PC-3 (cell line): ENCODE measurements at regions not wholly inside any gene's neighbourhood (a gene's known extent, or its start where the extent isn't known, plus 50 kb on each side); places are given as distances from the start of the nearest gene placed in this dataset.

Experiments used
- ATAC-seq: fragments of 200-7000 bp; cut with Tn5 transposase; 2 replicates; pipeline ENCODE4 v1.9.1; 2020; ENCODE audit warnings: mild to moderate bottlenecking, moderate library complexity
- BruUV-seq: library from RNA; stranded (reverse); fragments of 400-500 nt; replicated peaks from 2 replicates; lab custom pipeline; 2021; lab: Mats Ljungman, UMichigan
- CTCF ChIA-PET: fragments of 300-600 bp; sonication (Branson Sonifier 250); formaldehyde crosslinking; loops from one replicate; lab custom pipeline; 2022; ENCODE audit warnings: antibody characterized with exemption; lab: Charles Lee
- POLR2A ChIA-PET: fragments of 300-600 bp; sonication (Branson Sonifier 250); formaldehyde crosslinking; loops from one replicate; lab custom pipeline; 2022; ENCODE audit warnings: antibody characterized with exemption; ENCODE audit not compliant: unreplicated experiment; lab: Charles Lee
- DNase-seq: peaks from one replicate; pipeline ENCODE4 v3.0.0-alpha.2; 2015
- H2AFZ ChIP-seq: fragments of 300-600 bp; sonication (generic); 2 replicates; pipeline ENCODE4 v1.6.0; 2016; ENCODE audit warnings: antibody characterized with exemption, low read length
- H3F3A ChIP-seq: fragments of 300-600 bp; sonication (generic); one replicate; pipeline ENCODE4 v1.6.0; 2017; ENCODE audit warnings: antibody characterized with exemption, low read length, control low read depth, mild to moderate bottlenecking; ENCODE audit not compliant: unreplicated experiment
- H3K27ac ChIP-seq: fragments of 300-600 bp; sonication (generic); 2 replicates; pipeline ENCODE4 v1.5.1; 2016; ENCODE audit warnings: mild to moderate bottlenecking, low read length
- H3K27me3 ChIP-seq: fragments of 300-600 bp; sonication (generic); 2 replicates; pipeline ENCODE4 v1.6.1; 2016; ENCODE audit warnings: low read length, mixed read lengths
- H3K36me3 ChIP-seq: fragments of 300-600 bp; sonication (generic); 2 replicates; pipeline ENCODE4 v1.6.1; 2016; ENCODE audit warnings: low read depth, mixed run types, low read length, mixed read lengths
- H3K4me1 ChIP-seq: fragments of 300-600 bp; sonication (generic); 2 replicates; pipeline ENCODE4 v1.5.1; 2016; ENCODE audit warnings: low read length; ENCODE audit not compliant: insufficient read depth
- H3K4me2 ChIP-seq: fragments of 300-600 bp; sonication (generic); 2 replicates; pipeline ENCODE4 v1.6.0; 2016; ENCODE audit warnings: low read length
- H3K4me3 ChIP-seq: fragments of 300-600 bp; sonication (generic); 2 replicates; pipeline ENCODE4 v1.5.1; 2016; ENCODE audit warnings: mild to moderate bottlenecking, low read length, mixed read lengths
- H3K79me2 ChIP-seq: fragments of 300-600 bp; sonication (generic); 2 replicates; pipeline ENCODE4 v1.6.1; 2017; ENCODE audit warnings: low read length, mixed read lengths
- H3K9ac ChIP-seq: fragments of 300-600 bp; sonication (generic); 2 replicates; pipeline ENCODE4 v1.6.0; 2016; ENCODE audit warnings: mild to moderate bottlenecking, low read length
- H3K9me2 ChIP-seq: fragments of 300-600 bp; sonication (generic); replicated peaks from 2 replicates; pipeline ENCODE4 v1.6.1; 2016; ENCODE audit warnings: mixed run types, low read length, mixed read lengths
- H3K9me3 ChIP-seq: fragments of 300-600 bp; sonication (generic); 2 replicates; pipeline ENCODE4 v1.6.1; 2016; ENCODE audit warnings: low read length, mixed read lengths
- H4K20me1 ChIP-seq: fragments of 300-600 bp; sonication (generic); 2 replicates; pipeline ENCODE4 v1.6.1; 2016; ENCODE audit warnings: low read length, mixed read lengths
- EZH2 ChIP-seq: fragments of 300-600 bp; sonication (generic); IDR thresholded peaks from one replicate; pipeline ENCODE4 v1.6.1; 2017; ENCODE audit warnings: antibody characterized with exemption, mild to moderate bottlenecking, low read length; ENCODE audit not compliant: unreplicated experiment
- EZH2phosphoT487 ChIP-seq: fragments of 300-600 bp; sonication (generic); IDR thresholded peaks from 2 replicates; pipeline ENCODE4 v1.6.1; 2018; ENCODE audit warnings: mild to moderate bottlenecking, antibody characterized with exemption, low read length, borderline replicate concordance
- intact Hi-C: fragments of 100-400 bp; cut with micrococcal nuclease; formaldehyde crosslinking; loops from 2 replicates; pipeline ENCODE4 v1.9.0; 2023
- TF ChIP-seq, protein P1 (sequence below): fragments of 300-600 bp; sonication (generic); conservative IDR thresholded peaks from 2 replicates; pipeline ENCODE4 v1.5.1; 2017; ENCODE audit warnings: antibody characterized with exemption, low read depth, mild to moderate bottlenecking, low read length

DNA sequence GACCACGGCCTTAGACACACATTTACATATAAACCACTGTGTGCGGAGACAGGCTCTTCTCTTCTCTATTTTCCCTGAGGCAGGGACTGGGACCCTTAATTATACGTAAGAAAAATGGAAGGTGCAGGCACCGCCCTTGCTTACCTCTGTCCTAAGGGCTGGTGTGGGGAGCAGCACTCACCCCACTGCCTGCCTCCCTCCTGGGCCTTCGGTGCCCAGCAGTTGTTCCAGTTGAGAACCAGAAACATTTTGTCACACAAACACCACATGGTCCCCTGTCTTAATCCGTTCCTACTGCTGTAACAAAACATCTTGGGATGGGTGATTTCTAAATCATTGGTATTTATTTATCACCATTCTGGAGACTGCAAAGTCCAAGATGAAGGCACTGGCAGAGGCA is 192.7 kb upstream of the DIO3 start:
- ATAC-seq (no peak), DNase-seq (no peak)
- H3K9ac ChIP-seq, result no peak overlapping the region
- TF ChIP-seq EZH2phosphoT487, result no peak
- TF ChIP-seq EZH2, result no peak
- no peaks in the 10 kb centered on the region for H4K20me1 ChIP-seq
- no peak overlapping the region for H2AFZ ChIP-seq
- H3K27me3 ChIP-seq, result no peaks in the 10 kb centered on the region
- no peak overlapping the region for H3K27ac ChIP-seq
- POLR2A ChIA-PET, result no interaction called here
- H3K79me2 ChIP-seq, result no peaks in the 10 kb centered on the region
- intact Hi-C loops, result no loop called here
- no peak overlapping the region for H3K4me2 ChIP-seq
- H3K36me3 ChIP-seq, result no peaks in the 10 kb centered on the region
- no peaks in the 10 kb centered on the region for H3K9me2 ChIP-seq
- no peak overlapping the region for H3K4me3 ChIP-seq
- no TSS peak for BruUV-seq
- CTCF ChIA-PET, result no interaction called here
- no peaks in the 10 kb centered on the region for H3F3A ChIP-seq
- no peaks in the 10 kb centered on the region for H3K9me3 ChIP-seq
- H3K4me1 ChIP-seq, result no peaks in the 10 kb centered on the region

DNA sequence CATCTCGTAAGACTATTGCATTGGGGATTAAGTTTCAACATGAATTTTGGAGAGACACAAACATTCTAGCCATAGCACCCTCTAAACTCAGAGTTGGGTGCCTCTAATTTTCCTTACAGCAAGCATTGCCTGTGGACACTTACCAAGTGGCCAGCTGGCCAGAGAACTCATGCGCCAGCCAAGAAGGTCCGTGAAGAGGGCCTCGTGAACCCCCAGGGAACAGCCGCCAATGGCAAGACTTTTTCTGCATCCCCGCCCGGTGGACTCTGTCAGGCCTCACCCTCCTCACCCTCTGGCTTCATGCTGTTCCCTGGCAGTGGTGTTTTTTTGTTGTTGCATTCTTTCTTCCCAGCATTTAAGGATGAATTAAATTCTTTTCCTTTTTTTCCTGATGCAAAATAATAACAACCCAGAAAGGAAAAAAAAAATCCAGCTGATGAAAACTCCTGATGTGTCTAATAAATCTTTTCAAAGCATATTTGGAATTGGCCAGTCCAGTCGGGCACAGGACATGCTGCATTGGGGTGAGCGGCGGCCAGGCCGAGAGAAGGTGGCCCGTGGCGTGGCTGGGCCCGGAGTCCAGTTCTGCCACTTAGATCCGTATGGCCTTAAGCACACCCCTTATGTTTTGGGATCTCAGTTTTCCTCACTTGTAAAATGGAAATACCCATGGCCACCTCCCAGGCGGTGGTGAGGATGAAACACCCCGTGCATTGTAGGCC is 191.9 kb upstream of the DIO3 start:
- no peaks in the 10 kb centered on the region for H3F3A ChIP-seq
- POLR2A ChIA-PET, result no interaction called here
- no peak overlapping the region for H3K4me2 ChIP-seq
- H3K9ac ChIP-seq, result no peak overlapping the region
- H2AFZ ChIP-seq, result no peak overlapping the region
- no peaks in the 10 kb centered on the region for H3K36me3 ChIP-seq
- H4K20me1 ChIP-seq, result no peaks in the 10 kb centered on the region
- TF ChIP-seq EZH2 (no peak), EZH2phosphoT487 (no peak)
- TF ChIP-seq, protein P1, sequence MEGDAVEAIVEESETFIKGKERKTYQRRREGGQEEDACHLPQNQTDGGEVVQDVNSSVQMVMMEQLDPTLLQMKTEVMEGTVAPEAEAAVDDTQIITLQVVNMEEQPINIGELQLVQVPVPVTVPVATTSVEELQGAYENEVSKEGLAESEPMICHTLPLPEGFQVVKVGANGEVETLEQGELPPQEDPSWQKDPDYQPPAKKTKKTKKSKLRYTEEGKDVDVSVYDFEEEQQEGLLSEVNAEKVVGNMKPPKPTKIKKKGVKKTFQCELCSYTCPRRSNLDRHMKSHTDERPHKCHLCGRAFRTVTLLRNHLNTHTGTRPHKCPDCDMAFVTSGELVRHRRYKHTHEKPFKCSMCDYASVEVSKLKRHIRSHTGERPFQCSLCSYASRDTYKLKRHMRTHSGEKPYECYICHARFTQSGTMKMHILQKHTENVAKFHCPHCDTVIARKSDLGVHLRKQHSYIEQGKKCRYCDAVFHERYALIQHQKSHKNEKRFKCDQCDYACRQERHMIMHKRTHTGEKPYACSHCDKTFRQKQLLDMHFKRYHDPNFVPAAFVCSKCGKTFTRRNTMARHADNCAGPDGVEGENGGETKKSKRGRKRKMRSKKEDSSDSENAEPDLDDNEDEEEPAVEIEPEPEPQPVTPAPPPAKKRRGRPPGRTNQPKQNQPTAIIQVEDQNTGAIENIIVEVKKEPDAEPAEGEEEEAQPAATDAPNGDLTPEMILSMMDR, result no peak
- no peaks in the 10 kb centered on the region for H3K79me2 ChIP-seq
- H3K27me3 ChIP-seq, result no peaks in the 10 kb centered on the region
- no peaks in the 10 kb centered on the region for H3K9me3 ChIP-seq
- CTCF ChIA-PET, result no interaction called here
- ATAC-seq (no peak), DNase-seq (no peak)
- H3K4me3 ChIP-seq, result no peak overlapping the region
- no TSS peak for BruUV-seq
- intact Hi-C loops, result no loop called here
- no peaks in the 10 kb centered on the region for H3K4me1 ChIP-seq
- H3K9me2 ChIP-seq, result no peaks in the 10 kb centered on the region
- no peak overlapping the region for H3K27ac ChIP-seq

DNA sequence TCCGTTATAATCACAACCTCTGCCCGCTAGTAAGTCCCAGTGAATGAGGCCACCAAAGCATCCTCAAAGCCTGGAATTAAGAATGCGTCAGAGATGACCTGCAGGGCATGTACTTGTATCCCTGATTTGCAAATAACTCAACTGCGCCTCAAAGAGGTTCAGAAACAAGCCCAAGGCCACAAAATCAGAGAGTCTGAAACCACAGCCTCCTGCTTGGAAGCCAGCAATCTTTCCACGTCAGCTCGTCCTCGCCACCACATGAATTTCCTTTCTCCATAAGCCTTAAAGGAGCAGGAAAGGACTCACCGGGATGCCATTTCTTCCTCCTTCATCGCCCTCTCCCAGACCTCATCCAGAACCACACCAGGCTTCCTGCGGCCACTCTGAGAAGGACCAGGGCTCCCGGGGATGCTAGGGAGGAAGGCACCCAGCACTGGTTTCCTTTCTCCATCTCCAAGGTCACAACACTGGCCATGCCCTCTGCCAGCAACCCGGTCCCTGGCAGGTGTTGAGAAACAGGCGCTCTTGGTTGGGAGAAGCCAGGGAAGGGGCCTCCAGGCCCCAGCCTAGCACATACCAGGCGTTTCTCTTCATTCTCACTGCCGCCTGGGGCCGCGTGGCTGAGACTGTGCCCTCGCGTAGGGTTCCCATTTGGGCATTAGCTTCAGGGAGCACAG is 191.2 kb upstream of the DIO3 start:
- CTCF ChIA-PET, result no interaction called here
- no peak for ATAC-seq

More for the DNA sequence above, 191.2 kb upstream of the DIO3 start:
- no peaks in the 10 kb centered on the region for H3K9me3 ChIP-seq
- TF ChIP-seq EZH2phosphoT487, result no peak
- TF ChIP-seq, protein P1, result no peak
- TF ChIP-seq EZH2, result no peak
- H3K9me2 ChIP-seq, result no peaks in the 10 kb centered on the region
- H3K9ac ChIP-seq, result no peak overlapping the region
- H3K36me3 ChIP-seq, result no peaks in the 10 kb centered on the region
- H2AFZ ChIP-seq, result no peak overlapping the region
- no peak overlapping the region for H3K27ac ChIP-seq
- no peaks in the 10 kb centered on the region for H3K27me3 ChIP-seq
- no peaks in the 10 kb centered on the region for H3F3A ChIP-seq
- no peak overlapping the region for H3K4me2 ChIP-seq
- POLR2A ChIA-PET, result no interaction called here
- H3K79me2 ChIP-seq, result no peaks in the 10 kb centered on the region
- H3K4me3 ChIP-seq, result no peak overlapping the region
- intact Hi-C loops, result no loop called here
- no peaks in the 10 kb centered on the region for H3K4me1 ChIP-seq
- no peaks in the 10 kb centered on the region for H4K20me1 ChIP-seq
- BruUV-seq, result no TSS peak
- DNase-seq, result no peak
